ENCODE measurements at regions not wholly inside any gene's neighbourhood (a gene's known extent, or its start where the extent isn't known, plus 50 kb on each side); places are given as distances from the start of the nearest gene placed in this dataset.
"Not testable (repeated sequence)": the region's sequence is repeated elsewhere in the genome, so short reads cannot be mapped to it uniquely, and the experiment has no call there.

GRCh38 chr12:93978553-93978952 is 169.8 kb upstream of the PLXNC1 start:
- intact Hi-C loops (cut with micrococcal nuclease): loop anchor here (2.0 to 5.0 kb wide), 5 partner anchors 80 to 476 kb away; partner anchors contain the start of gene CRADD

- intact Hi-C loops (cut with micrococcal nuclease): loop anchor here (1.0 to 5.0 kb wide), 7 partner anchors 80 to 476 kb away; partner anchors contain the start of gene CRADD
Observed at GRCh38 chr12:93979189-93979588, 169.2 kb upstream of the PLXNC1 start.

GRCh38 chr12:93980711-93981110 is 167.7 kb upstream of the PLXNC1 start:
- intact Hi-C loops (cut with micrococcal nuclease): no loop called here

GRCh38 chr12:93981411-93981810 is 167.0 kb upstream of the PLXNC1 start:
- intact Hi-C loops (cut with micrococcal nuclease): no loop called here

- intact Hi-C loops (cut with micrococcal nuclease): no loop called here
Observed at GRCh38 chr12:93982771-93983315, 165.5 kb upstream of the PLXNC1 start.

- intact Hi-C loops (cut with micrococcal nuclease): no loop called here
Observed at GRCh38 chr12:93984005-93984404, 164.4 kb upstream of the PLXNC1 start.

- intact Hi-C loops (cut with micrococcal nuclease): no loop called here
Observed at GRCh38 chr12:93989949-93990348, 158.4 kb upstream of the PLXNC1 start.

- intact Hi-C loops (cut with micrococcal nuclease): no loop called here
Observed at GRCh38 chr12:93990832-93991803, 157.3 kb upstream of the PLXNC1 start.

- intact Hi-C loops (cut with micrococcal nuclease): no loop called here
Observed at GRCh38 chr12:93991829-93992461, 156.4 kb upstream of the PLXNC1 start.

- intact Hi-C loops (cut with micrococcal nuclease): no loop called here
Observed at GRCh38 chr12:93994721-93995120, 153.7 kb upstream of the PLXNC1 start.

GRCh38 chr12:93996321-93996720 is 152.1 kb upstream of the PLXNC1 start:
- intact Hi-C loops (cut with micrococcal nuclease): no loop called here

- intact Hi-C loops (cut with micrococcal nuclease): no loop called here
Observed at GRCh38 chr12:94001691-94002090, 146.7 kb upstream of the PLXNC1 start.

- intact Hi-C loops (cut with micrococcal nuclease): not testable (repeated sequence)
Observed at GRCh38 chr12:94002925-94003324, 145.5 kb upstream of the PLXNC1 start.

GRCh38 chr12:94007833-94008232 is 140.5 kb upstream of the PLXNC1 start:
- intact Hi-C loops (cut with micrococcal nuclease): not testable (repeated sequence)

GRCh38 chr12:94010307-94010706 is 138.1 kb upstream of the PLXNC1 start:
- intact Hi-C loops (cut with micrococcal nuclease): no loop called here

- intact Hi-C loops (cut with micrococcal nuclease): no loop called here
Observed at GRCh38 chr12:94012071-94012470, 136.3 kb upstream of the PLXNC1 start.

GRCh38 chr12:94012590-94012989 is 135.8 kb upstream of the PLXNC1 start:
- intact Hi-C loops (cut with micrococcal nuclease): no loop called here

- intact Hi-C loops (cut with micrococcal nuclease): not testable (repeated sequence)
Observed at GRCh38 chr12:94017247-94017646, 131.1 kb upstream of the PLXNC1 start.

GRCh38 chr12:94020335-94020734 is 128.0 kb upstream of the PLXNC1 start:
- intact Hi-C loops (cut with micrococcal nuclease): no loop called here

- intact Hi-C loops (cut with micrococcal nuclease): no loop called here
Observed at GRCh38 chr12:94023879-94024278, 124.5 kb upstream of the PLXNC1 start.

- intact Hi-C loops (cut with micrococcal nuclease): no loop called here
Observed at GRCh38 chr12:94025068-94025467, 123.3 kb upstream of the PLXNC1 start.

GRCh38 chr12:94025756-94026155 is 122.6 kb upstream of the PLXNC1 start:
- intact Hi-C loops (cut with micrococcal nuclease): no loop called here

Data from T-helper 2 cell treated with Interferon-gamma antibody and Interleukin-4, amounts not matched to agents 100 ng/mL and 5 ng/mL, for 36 hours (primary cell).